ENCODE measurements at regions not wholly inside any gene's neighbourhood (a gene's known extent, or its start where the extent isn't known, plus 50 kb on each side); places are given as distances from the start of the nearest gene placed in this dataset.

- TF ChIP-seq CREB5 (CRISPR knock-in tag; IDR thresholded peaks at IDR 0.05; ENCODE audit: low read depth): no peak
- no peak for TF ChIP-seq CSRNP3 (CRISPR knock-in tag; IDR thresholded peaks at IDR 0.05)
- no peak for TF ChIP-seq ZFP3 (CRISPR knock-in tag; IDR thresholded peaks at IDR 0.05)
- no peak for TF ChIP-seq ARNTL (CRISPR knock-in tag; IDR thresholded peaks at IDR 0.05; ENCODE audit: borderline replicate concordance, low read depth)
- no peak for TF ChIP-seq BACH2 (CRISPR knock-in tag; IDR thresholded peaks at IDR 0.05; ENCODE audit: borderline replicate concordance)
Measured at GRCh38 chr18:64275593-64276300, 126.9 kb upstream of the LINC00305 start (continued).

GRCh38 chr18:64273724-64274123 lies 124.8 kb upstream of the LINC00305 start:
- TF ChIP-seq ZFP3 (CRISPR knock-in tag; IDR thresholded peaks at IDR 0.05) (no peak), TSHZ2 (CRISPR knock-in tag; IDR thresholded peaks at IDR 0.05) (no peak), BACH2 (CRISPR knock-in tag; IDR thresholded peaks at IDR 0.05; ENCODE audit: borderline replicate concordance) (no peak), PATZ1 (CRISPR knock-in tag; IDR thresholded peaks at IDR 0.05; ENCODE audit: borderline replicate concordance) (no peak), SNAI2 (CRISPR knock-in tag; IDR thresholded peaks at IDR 0.05) (no peak), TOX (CRISPR knock-in tag; IDR thresholded peaks at IDR 0.05; ENCODE audit: borderline replicate concordance) (no peak), ZNF70 (CRISPR knock-in tag; IDR thresholded peaks at IDR 0.05) (no peak), GLIS3 (CRISPR knock-in tag; IDR thresholded peaks at IDR 0.05) (no peak), ISL1 (CRISPR knock-in tag; IDR thresholded peaks at IDR 0.05) (no peak), ARNTL (CRISPR knock-in tag; IDR thresholded peaks at IDR 0.05; ENCODE audit: borderline replicate concordance, low read depth) (no peak)
- ATAC-seq: no peak

- ATAC-seq: no peak
- no peak for TF ChIP-seq CREB5 (CRISPR knock-in tag; IDR thresholded peaks at IDR 0.05; ENCODE audit: low read depth)
- TF ChIP-seq CSDC2 (CRISPR knock-in tag; IDR thresholded peaks at IDR 0.05): no peak
- TF ChIP-seq PATZ1 (CRISPR knock-in tag; IDR thresholded peaks at IDR 0.05; ENCODE audit: borderline replicate concordance): no peak
- no peak for TF ChIP-seq TOX (CRISPR knock-in tag; IDR thresholded peaks at IDR 0.05; ENCODE audit: borderline replicate concordance)
- TF ChIP-seq ZNF565 (CRISPR knock-in tag; conservative IDR thresholded peaks at IDR 0.05; ENCODE audit: low read depth): no peak
- TF ChIP-seq OSR1 (CRISPR knock-in tag; IDR thresholded peaks at IDR 0.05): no peak
- TF ChIP-seq ZNF8 (CRISPR knock-in tag; IDR thresholded peaks at IDR 0.05): no peak
- no peak for TF ChIP-seq TCF4 (CRISPR knock-in tag; IDR thresholded peaks at IDR 0.05; ENCODE audit: borderline replicate concordance)
- TF ChIP-seq ZFP30 (CRISPR knock-in tag; IDR thresholded peaks at IDR 0.05): no peak
- no peak for TF ChIP-seq SNAI2 (CRISPR knock-in tag; IDR thresholded peaks at IDR 0.05)
- TF ChIP-seq ZC3H10 (CRISPR knock-in tag; IDR thresholded peaks at IDR 0.05): no peak
- no peak for TF ChIP-seq PPARA (CRISPR knock-in tag; IDR thresholded peaks at IDR 0.05; ENCODE audit: borderline replicate concordance)
- TF ChIP-seq CSRNP3 (CRISPR knock-in tag; IDR thresholded peaks at IDR 0.05): no peak
- no peak for TF ChIP-seq ZFP3 (CRISPR knock-in tag; IDR thresholded peaks at IDR 0.05)
- no peak for TF ChIP-seq GLIS3 (CRISPR knock-in tag; IDR thresholded peaks at IDR 0.05)
- TF ChIP-seq ESRRG (CRISPR knock-in tag; IDR thresholded peaks at IDR 0.05): no peak
Measured at GRCh38 chr18:64271975-64272659, 123.2 kb upstream of the LINC00305 start.
